ENCODE measurements at regions not wholly inside any gene's neighbourhood (a gene's known extent, or its start where the extent isn't known, plus 50 kb on each side); places are given as distances from the start of the nearest gene placed in this dataset.
"Not testable (repeated sequence)": the region's sequence is repeated elsewhere in the genome, so short reads cannot be mapped to it uniquely, and the experiment has no call there.

GRCh38 chr10:23525406-23525805 lies 86.5 kb downstream of the OTUD1 start:
- H3K9ac ChIP-seq (ENCODE audit: low read depth, low read length) = no peak overlapping the region
- H3K27me3 ChIP-seq (ENCODE audit: control insufficient read depth, insufficient read depth, low read length) = no peaks in the 10 kb centered on the region
- H3K9me3 ChIP-seq (ENCODE audit: control insufficient read depth, insufficient read depth, low read length) = no peaks in the 10 kb centered on the region
- H3K4me1 ChIP-seq (ENCODE audit: control insufficient read depth, insufficient read depth, low read length) = no peaks in the 10 kb centered on the region
- no peaks in the 10 kb centered on the region for H3K36me3 ChIP-seq (ENCODE audit: control insufficient read depth, insufficient read depth, low read length)
- no peak overlapping the region for H3K4me3 ChIP-seq (ENCODE audit: low read depth, low read length)

GRCh38 chr10:23528419-23528818 lies 89.5 kb downstream of the OTUD1 start:
- H3K9me3 ChIP-seq (ENCODE audit: control insufficient read depth, insufficient read depth, low read length) = no peaks in the 10 kb centered on the region
- H3K36me3 ChIP-seq (ENCODE audit: control insufficient read depth, insufficient read depth, low read length) = no peaks in the 10 kb centered on the region
- no peak overlapping the region for H3K9ac ChIP-seq (ENCODE audit: low read depth, low read length)
- no peak overlapping the region for H3K4me3 ChIP-seq (ENCODE audit: low read depth, low read length)
- no peaks in the 10 kb centered on the region for H3K4me1 ChIP-seq (ENCODE audit: control insufficient read depth, insufficient read depth, low read length)
- no peaks in the 10 kb centered on the region for H3K27me3 ChIP-seq (ENCODE audit: control insufficient read depth, insufficient read depth, low read length)

GRCh38 chr10:23529625-23530024 lies 90.8 kb downstream of the OTUD1 start:
- Histone ChIP-seq H3K4me3 (ENCODE audit: low read depth, low read length) (no peak overlapping the region), H3K9me3 (ENCODE audit: control insufficient read depth, insufficient read depth, low read length) (no peaks in the 10 kb centered on the region), H3K27me3 (ENCODE audit: control insufficient read depth, insufficient read depth, low read length) (no peaks in the 10 kb centered on the region), H3K36me3 (ENCODE audit: control insufficient read depth, insufficient read depth, low read length) (no peaks in the 10 kb centered on the region), H3K4me1 (ENCODE audit: control insufficient read depth, insufficient read depth, low read length) (no peaks in the 10 kb centered on the region), H3K9ac (ENCODE audit: low read depth, low read length) (no peak overlapping the region)

GRCh38 chr10:23530079-23530478 lies 91.2 kb downstream of the OTUD1 start:
- Histone ChIP-seq H3K9me3 (ENCODE audit: control insufficient read depth, insufficient read depth, low read length) (no peaks in the 10 kb centered on the region), H3K27me3 (ENCODE audit: control insufficient read depth, insufficient read depth, low read length) (no peaks in the 10 kb centered on the region), H3K9ac (ENCODE audit: low read depth, low read length) (no peak overlapping the region), H3K4me1 (ENCODE audit: control insufficient read depth, insufficient read depth, low read length) (no peaks in the 10 kb centered on the region), H3K36me3 (ENCODE audit: control insufficient read depth, insufficient read depth, low read length) (no peaks in the 10 kb centered on the region), H3K4me3 (ENCODE audit: low read depth, low read length) (no peak overlapping the region)

GRCh38 chr10:23533212-23533611 lies 94.3 kb downstream of the OTUD1 start:
- Histone ChIP-seq H3K9me3 (ENCODE audit: control insufficient read depth, insufficient read depth, low read length) (no peaks in the 10 kb centered on the region), H3K4me3 (ENCODE audit: low read depth, low read length) (no peak overlapping the region), H3K4me1 (ENCODE audit: control insufficient read depth, insufficient read depth, low read length) (no peaks in the 10 kb centered on the region), H3K9ac (ENCODE audit: low read depth, low read length) (no peak overlapping the region), H3K36me3 (ENCODE audit: control insufficient read depth, insufficient read depth, low read length) (no peaks in the 10 kb centered on the region), H3K27me3 (ENCODE audit: control insufficient read depth, insufficient read depth, low read length) (no peaks in the 10 kb centered on the region)

GRCh38 chr10:23534326-23534725 lies 95.5 kb downstream of the OTUD1 start:
- Histone ChIP-seq H3K9me3 (ENCODE audit: control insufficient read depth, insufficient read depth, low read length) (no peaks in the 10 kb centered on the region), H3K4me3 (ENCODE audit: low read depth, low read length) (no peak overlapping the region), H3K4me1 (ENCODE audit: control insufficient read depth, insufficient read depth, low read length) (no peaks in the 10 kb centered on the region), H3K9ac (ENCODE audit: low read depth, low read length) (no peak overlapping the region), H3K27me3 (ENCODE audit: control insufficient read depth, insufficient read depth, low read length) (no peaks in the 10 kb centered on the region), H3K36me3 (ENCODE audit: control insufficient read depth, insufficient read depth, low read length) (no peaks in the 10 kb centered on the region)

GRCh38 chr10:23534761-23535160 lies 95.9 kb downstream of the OTUD1 start:
- H3K4me1 ChIP-seq (ENCODE audit: control insufficient read depth, insufficient read depth, low read length) = no peaks in the 10 kb centered on the region
- no peaks in the 10 kb centered on the region for H3K9me3 ChIP-seq (ENCODE audit: control insufficient read depth, insufficient read depth, low read length)
- no peaks in the 10 kb centered on the region for H3K36me3 ChIP-seq (ENCODE audit: control insufficient read depth, insufficient read depth, low read length)
- H3K4me3 ChIP-seq (ENCODE audit: low read depth, low read length) = no peak overlapping the region
- H3K9ac ChIP-seq (ENCODE audit: low read depth, low read length) = no peak overlapping the region
- H3K27me3 ChIP-seq (ENCODE audit: control insufficient read depth, insufficient read depth, low read length) = no peaks in the 10 kb centered on the region

GRCh38 chr10:23535381-23535780 lies 96.5 kb downstream of the OTUD1 start:
- H3K9ac ChIP-seq (ENCODE audit: low read depth, low read length) = no peak overlapping the region
- no peaks in the 10 kb centered on the region for H3K4me1 ChIP-seq (ENCODE audit: control insufficient read depth, insufficient read depth, low read length)
- H3K9me3 ChIP-seq (ENCODE audit: control insufficient read depth, insufficient read depth, low read length) = no peaks in the 10 kb centered on the region
- no peaks in the 10 kb centered on the region for H3K36me3 ChIP-seq (ENCODE audit: control insufficient read depth, insufficient read depth, low read length)
- no peaks in the 10 kb centered on the region for H3K27me3 ChIP-seq (ENCODE audit: control insufficient read depth, insufficient read depth, low read length)
- no peak overlapping the region for H3K4me3 ChIP-seq (ENCODE audit: low read depth, low read length)

GRCh38 chr10:23538968-23539367 lies 100.1 kb downstream of the OTUD1 start:
- H3K4me3 ChIP-seq (ENCODE audit: low read depth, low read length) = no peak overlapping the region
- H3K27me3 ChIP-seq (ENCODE audit: control insufficient read depth, insufficient read depth, low read length) = no peaks in the 10 kb centered on the region
- no peaks in the 10 kb centered on the region for H3K4me1 ChIP-seq (ENCODE audit: control insufficient read depth, insufficient read depth, low read length)
- H3K36me3 ChIP-seq (ENCODE audit: control insufficient read depth, insufficient read depth, low read length) = no peaks in the 10 kb centered on the region
- no peak overlapping the region for H3K9ac ChIP-seq (ENCODE audit: low read depth, low read length)
- H3K9me3 ChIP-seq (ENCODE audit: control insufficient read depth, insufficient read depth, low read length) = no peaks in the 10 kb centered on the region

- no peaks in the 10 kb centered on the region for H3K27me3 ChIP-seq (ENCODE audit: control insufficient read depth, insufficient read depth, low read length)
- no peak overlapping the region for H3K9ac ChIP-seq (ENCODE audit: low read depth, low read length)
Measured at GRCh38 chr10:23540401-23541030, 101.6 kb downstream of the OTUD1 start.

GRCh38 chr10:23543691-23544380 lies 105.0 kb downstream of the OTUD1 start:
- no peaks in the 10 kb centered on the region for H3K4me1 ChIP-seq (ENCODE audit: control insufficient read depth, insufficient read depth, low read length)
- no peak overlapping the region for H3K4me3 ChIP-seq (ENCODE audit: low read depth, low read length)
- no peaks in the 10 kb centered on the region for H3K27me3 ChIP-seq (ENCODE audit: control insufficient read depth, insufficient read depth, low read length)
- no peaks in the 10 kb centered on the region for H3K9me3 ChIP-seq (ENCODE audit: control insufficient read depth, insufficient read depth, low read length)
- no peaks in the 10 kb centered on the region for H3K36me3 ChIP-seq (ENCODE audit: control insufficient read depth, insufficient read depth, low read length)
- H3K9ac ChIP-seq (ENCODE audit: low read depth, low read length) = no peak overlapping the region

More at GRCh38 chr10:23540401-23541030, 101.6 kb downstream of the OTUD1 start:
- H3K9me3 ChIP-seq (ENCODE audit: control insufficient read depth, insufficient read depth, low read length) = no peaks in the 10 kb centered on the region
- no peak overlapping the region for H3K4me3 ChIP-seq (ENCODE audit: low read depth, low read length)
- H3K4me1 ChIP-seq (ENCODE audit: control insufficient read depth, insufficient read depth, low read length) = no peaks in the 10 kb centered on the region
- no peaks in the 10 kb centered on the region for H3K36me3 ChIP-seq (ENCODE audit: control insufficient read depth, insufficient read depth, low read length)

GRCh38 chr10:23545866-23546265 lies 107.0 kb downstream of the OTUD1 start:
- not testable (repeated sequence) for H3K9me3 ChIP-seq (ENCODE audit: control insufficient read depth, insufficient read depth, low read length); H3K9ac ChIP-seq (ENCODE audit: low read depth, low read length); H3K36me3 ChIP-seq (ENCODE audit: control insufficient read depth, insufficient read depth, low read length); H3K4me3 ChIP-seq (ENCODE audit: low read depth, low read length); H3K27me3 ChIP-seq (ENCODE audit: control insufficient read depth, insufficient read depth, low read length); H3K4me1 ChIP-seq (ENCODE audit: control insufficient read depth, insufficient read depth, low read length)
